Hepatocyte (in vitro differentiated cells): ENCODE measurements at regions not wholly inside any gene's neighbourhood (a gene's known extent, or its start where the extent isn't known, plus 50 kb on each side); places are given as distances from the start of the nearest gene placed in this dataset.

Experiments
- DNase-seq: peaks from one replicate; pipeline ENCODE4 v3.0.0-alpha.2; 2016; ENCODE audit warnings: low spot score
- H2AFZ ChIP-seq: fragments of 200-600 bp; sonication (generic); 2 replicates; pipeline ENCODE4 v1.6.0; 2016; ENCODE audit warnings: antibody characterized with exemption, mild to moderate bottlenecking
- H3K27ac ChIP-seq: fragments of 200-600 bp; sonication (generic); 2 replicates; pipeline ENCODE4 v1.5.1; 2016; ENCODE audit warnings: mild to moderate bottlenecking
- H3K27me3 ChIP-seq: fragments of 200-600 bp; sonication (generic); 2 replicates; pipeline ENCODE4 v1.6.1; 2016
- H3K36me3 ChIP-seq: fragments of 200-600 bp; sonication (generic); replicated peaks from 2 replicates; pipeline ENCODE4 v1.5.1; 2016; ENCODE audit warnings: low read depth; ENCODE audit not compliant: insufficient read depth
- H3K4me1 ChIP-seq: fragments of 200-600 bp; sonication (generic); 2 replicates; pipeline ENCODE4 v1.5.1; 2016; ENCODE audit warnings: mild to moderate bottlenecking, moderate library complexity; ENCODE audit not compliant: insufficient read depth
- H3K4me2 ChIP-seq: fragments of 200-600 bp; sonication (generic); 2 replicates; pipeline ENCODE4 v1.6.0; 2016
- H3K4me3 ChIP-seq: fragments of 200-600 bp; sonication (generic); 2 replicates; pipeline ENCODE4 v1.5.1; 2016; ENCODE audit warnings: mild to moderate bottlenecking
- H3K79me2 ChIP-seq: fragments of 200-600 bp; sonication (generic); 2 replicates; pipeline ENCODE4 v1.6.0; 2017; ENCODE audit warnings: mild to moderate bottlenecking
- H3K9me2 ChIP-seq: fragments of 200-600 bp; sonication (generic); replicated peaks from 2 replicates; pipeline ENCODE4 v1.6.0; 2017; ENCODE audit warnings: mild to moderate bottlenecking; ENCODE audit not compliant: insufficient read depth
- H3K9me3 ChIP-seq: fragments of 200-600 bp; sonication (generic); 2 replicates; pipeline ENCODE4 v1.5.1; 2016; ENCODE audit warnings: low read depth, mild to moderate bottlenecking
- H4K20me1 ChIP-seq: fragments of 200-600 bp; sonication (generic); 2 replicates; pipeline ENCODE4 v1.6.0; 2016; ENCODE audit warnings: mild to moderate bottlenecking; ENCODE audit not compliant: insufficient read depth, poor library complexity, severe bottlenecking
- EZH2 ChIP-seq: fragments of 200-600 bp; sonication (generic); IDR thresholded peaks from 2 replicates; pipeline ENCODE4 v1.6.1; 2016; ENCODE audit warnings: antibody characterized with exemption, mild to moderate bottlenecking, borderline replicate concordance
- EZH2phosphoT487 ChIP-seq: fragments of 200-600 bp; sonication (generic); IDR thresholded peaks from one replicate; pipeline ENCODE4 v1.6.1; 2018; ENCODE audit warnings: antibody characterized with exemption, mild to moderate bottlenecking, low read depth, moderate library complexity; ENCODE audit not compliant: unreplicated experiment, severe bottlenecking
- WGBS: methylation state at CpG from one replicate; pipeline ENCODE4 v1.1.6; 2016; ENCODE audit warnings: low lambda C conversion rate; ENCODE audit errors: missing lambda C conversion rate; 5-methylcytosine and 5-hydroxymethylcytosine counted together
- TF ChIP-seq, protein P1 (sequence below): fragments of 200-600 bp; sonication (generic); IDR thresholded peaks from 2 replicates; pipeline ENCODE4 v1.5.1; 2016; ENCODE audit warnings: antibody characterized with exemption, mild to moderate bottlenecking; ENCODE audit not compliant: poor library complexity

DNA sequence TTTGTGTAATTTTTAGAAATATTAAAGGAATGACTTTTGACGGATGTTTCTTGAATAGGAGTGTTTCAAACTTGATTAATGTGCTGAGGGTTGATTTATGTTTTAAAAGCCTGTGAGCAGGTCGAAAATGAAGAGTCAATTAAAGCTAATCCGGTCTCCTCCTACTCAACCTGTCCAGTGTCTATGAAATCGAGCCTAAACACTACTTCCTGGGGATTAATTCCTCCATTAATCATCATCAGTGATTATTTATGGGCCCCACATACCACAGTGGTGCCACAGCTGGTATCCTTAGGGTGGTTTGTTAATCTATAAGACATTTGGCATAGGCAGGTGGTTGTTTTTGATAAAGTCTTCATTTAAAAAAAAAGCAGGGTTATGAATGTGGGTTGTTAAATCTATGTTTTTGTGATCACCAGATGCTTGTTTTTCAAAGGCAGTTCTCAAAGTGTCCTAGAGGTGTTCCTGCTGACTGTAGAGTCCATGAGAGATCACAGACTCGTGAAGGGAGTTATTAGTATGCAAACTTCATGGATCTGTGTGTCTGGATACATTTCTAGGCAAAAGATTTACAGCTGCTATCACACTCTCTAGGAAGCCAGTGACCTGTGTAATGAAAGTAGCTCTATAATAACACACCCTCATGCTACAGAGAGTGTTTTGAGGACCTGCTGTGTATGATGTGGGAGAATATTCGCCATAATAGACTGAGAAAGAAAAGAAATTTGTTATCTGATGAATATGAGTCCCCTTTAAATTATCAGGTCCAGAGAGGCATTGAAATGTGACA, 308.6 kb downstream of the AKAIN1 start:
- Histone ChIP-seq H3K4me2 (no peak overlapping the region), H3K79me2 (no peaks in the 10 kb centered on the region), H3K4me3 (no peak overlapping the region), H3K4me1 (no peaks in the 10 kb centered on the region), H3K9me2 (no peaks in the 10 kb centered on the region), H2AFZ (no peak overlapping the region), H3K27ac (no peak overlapping the region), H3K36me3 (no peaks in the 10 kb centered on the region), H3K27me3 (no peaks in the 10 kb centered on the region), H4K20me1 (no peaks in the 10 kb centered on the region), H3K9me3 (no peaks in the 10 kb centered on the region)
- 57% methylated on average over 6 of the region's 6 CpGs for WGBS
- TF ChIP-seq EZH2phosphoT487 (no peak), EZH2 (no peak)
- TF ChIP-seq, protein P1, sequence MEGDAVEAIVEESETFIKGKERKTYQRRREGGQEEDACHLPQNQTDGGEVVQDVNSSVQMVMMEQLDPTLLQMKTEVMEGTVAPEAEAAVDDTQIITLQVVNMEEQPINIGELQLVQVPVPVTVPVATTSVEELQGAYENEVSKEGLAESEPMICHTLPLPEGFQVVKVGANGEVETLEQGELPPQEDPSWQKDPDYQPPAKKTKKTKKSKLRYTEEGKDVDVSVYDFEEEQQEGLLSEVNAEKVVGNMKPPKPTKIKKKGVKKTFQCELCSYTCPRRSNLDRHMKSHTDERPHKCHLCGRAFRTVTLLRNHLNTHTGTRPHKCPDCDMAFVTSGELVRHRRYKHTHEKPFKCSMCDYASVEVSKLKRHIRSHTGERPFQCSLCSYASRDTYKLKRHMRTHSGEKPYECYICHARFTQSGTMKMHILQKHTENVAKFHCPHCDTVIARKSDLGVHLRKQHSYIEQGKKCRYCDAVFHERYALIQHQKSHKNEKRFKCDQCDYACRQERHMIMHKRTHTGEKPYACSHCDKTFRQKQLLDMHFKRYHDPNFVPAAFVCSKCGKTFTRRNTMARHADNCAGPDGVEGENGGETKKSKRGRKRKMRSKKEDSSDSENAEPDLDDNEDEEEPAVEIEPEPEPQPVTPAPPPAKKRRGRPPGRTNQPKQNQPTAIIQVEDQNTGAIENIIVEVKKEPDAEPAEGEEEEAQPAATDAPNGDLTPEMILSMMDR, result no peak
- DNase-seq, result no peak

DNA sequence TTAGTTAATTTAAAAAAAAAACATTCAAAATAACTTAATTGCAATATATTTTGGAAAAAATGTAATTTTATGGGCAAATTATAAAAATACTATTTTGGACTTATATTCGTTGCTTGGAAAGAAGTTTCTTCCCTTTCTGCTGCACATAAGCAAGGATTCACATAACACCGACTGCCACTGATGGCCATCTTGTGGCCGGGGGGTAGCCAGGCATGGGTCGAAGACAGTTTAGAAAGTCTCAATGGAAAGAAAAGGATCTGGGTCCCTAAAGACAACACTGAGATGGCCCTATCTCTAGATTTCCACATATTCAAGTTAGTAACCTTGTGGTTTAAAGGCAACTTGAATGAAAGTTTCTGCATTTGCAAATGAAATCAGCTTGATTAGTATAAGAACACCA, 318.6 kb downstream of the AKAIN1 start:
- Histone ChIP-seq H4K20me1 (no peaks in the 10 kb centered on the region), H3K9me2 (no peaks in the 10 kb centered on the region), H3K4me1 (no peaks in the 10 kb centered on the region), H3K27me3 (no peaks in the 10 kb centered on the region), H2AFZ (no peak overlapping the region), H3K27ac (no peak overlapping the region), H3K36me3 (no peaks in the 10 kb centered on the region), H3K4me2 (no peak overlapping the region), H3K79me2 (no peaks in the 10 kb centered on the region), H3K9me3 (no peaks in the 10 kb centered on the region), H3K4me3 (no peak overlapping the region)
- no peak for DNase-seq
- TF ChIP-seq, protein P1, result no peak
- no peak for TF ChIP-seq EZH2phosphoT487
- no peak for TF ChIP-seq EZH2
- WGBS, result 79% methylated on average over 4 of the region's 4 CpGs

DNA sequence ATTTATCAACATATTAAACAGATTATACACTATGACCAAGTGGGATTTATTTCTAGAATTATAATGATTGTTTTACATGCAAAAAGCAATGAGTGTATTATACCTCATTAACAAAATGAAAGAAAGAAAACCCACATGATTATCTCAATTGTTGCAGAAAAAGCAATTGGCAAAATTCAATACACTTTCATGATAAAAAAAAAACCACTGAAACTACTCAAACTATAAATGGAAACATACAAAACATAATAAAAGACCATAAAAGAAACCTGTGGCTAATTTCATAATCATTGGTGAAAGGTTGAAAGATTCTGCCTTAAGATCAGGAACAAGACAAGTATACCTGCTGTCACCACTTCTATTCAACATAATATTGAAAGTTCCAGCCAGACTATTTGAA, 325.9 kb downstream of the AKAIN1 start:
- Histone ChIP-seq H3K4me2 (no peak overlapping the region), H3K79me2 (no peaks in the 10 kb centered on the region), H3K9me2 (no peaks in the 10 kb centered on the region), H3K36me3 (no peaks in the 10 kb centered on the region), H2AFZ (no peak overlapping the region), H3K9me3 (no peaks in the 10 kb centered on the region), H3K4me1 (no peaks in the 10 kb centered on the region), H3K27ac (no peak overlapping the region), H3K4me3 (no peak overlapping the region), H4K20me1 (no peaks in the 10 kb centered on the region), H3K27me3 (no peaks in the 10 kb centered on the region)
- no peak for DNase-seq
- TF ChIP-seq, protein P1, result no peak
- TF ChIP-seq EZH2phosphoT487 (no peak), EZH2 (no peak)
